Sigmoid colon (tissue), 6 donors: ENCODE measurements at regions not wholly inside any gene's neighbourhood (a gene's known extent, or its start where the extent isn't known, plus 50 kb on each side); places are given as distances from the start of the nearest gene placed in this dataset.
A peak's percentile ranks its signal among the peaks of the same experiment; 100 is the strongest.

ENCODE experiments used
- DNase-seq: peaks from one replicate; pipeline ENCODE4 v3.0.0-alpha.2; 2019
- H3K27ac ChIP-seq, 4 donors: fragments of 200-600 bp; sonication (generic); one replicate each; pipeline ENCODE4 v1.5.1; 2016 to 2019; ENCODE audit warnings: mild to moderate bottlenecking in 1 of 4
- H3K27me3 ChIP-seq, 3 donors: fragments of 200-600 bp; sonication (generic); one replicate each; pipeline ENCODE4 v1.5.1; 2019; ENCODE audit warnings: mild to moderate bottlenecking in 1 of 3
- H3K36me3 ChIP-seq, 4 donors: fragments of 200-600 bp; sonication (generic); one replicate each; pipeline ENCODE4 v1.5.1; 2016 to 2019
- H3K4me1 ChIP-seq, 4 donors: fragments of 200-600 bp; sonication (generic); one replicate each; pipeline ENCODE4 v1.5.1; 2017 to 2019
- H3K4me3 ChIP-seq, 4 donors: fragments of 200-600 bp; sonication (generic); one replicate each; pipeline ENCODE4 v1.5.1; 2017 to 2019; ENCODE audit warnings: mild to moderate bottlenecking in 2 of 4, moderate library complexity in 1 of 4
- H3K9me3 ChIP-seq, 4 donors: fragments of 200-600 bp in 3 of 4; sonication (generic) in 3 of 4; one replicate each; pipeline versions ENCODE4 v1.5.1 to v1.6.1; 2013 to 2019
- CTCF ChIP-seq, 4 experiments: fragments of 450-650 bp in 3 of 4; fragments of 200-600 bp in 1 of 4; IDR thresholded peaks; one replicate each; pipeline ENCODE4 v1.5.1; 2016 to 2019; ENCODE audit warnings: antibody characterized with exemption in 4 of 4, mild to moderate bottlenecking in 3 of 4, moderate library complexity in 2 of 4
- EP300 ChIP-seq, 4 donors: sonication (generic); formaldehyde crosslinking; IDR thresholded peaks; one replicate each; pipeline ENCODE4 v1.6.1; 2017; ENCODE audit warnings: antibody characterized with exemption in 4 of 4
- POLR2A ChIP-seq, 2 donors: fragments of 450-650 bp; IDR thresholded peaks; one replicate each; pipeline ENCODE4 v1.6.1; 2016; ENCODE audit warnings: antibody characterized with exemption in 2 of 2, mild to moderate bottlenecking in 2 of 2, moderate library complexity in 2 of 2
- POLR2AphosphoS5 ChIP-seq, 4 donors: sonication (generic); formaldehyde crosslinking; IDR thresholded peaks; one replicate each; pipeline ENCODE4 v1.6.1; 2017; ENCODE audit warnings: antibody characterized with exemption in 4 of 4
- WGBS, 2 donors: extraction: QIAGEN DNeasy Blood & Tissue Kit; methylation state at CpG; one replicate each; pipeline ENCODE4 v1.1.7; 2013; 5-methylcytosine and 5-hydroxymethylcytosine counted together
- intact Hi-C: fragments of 100-400 bp; cut with DNase I; formaldehyde crosslinking; loops from one replicate; pipeline ENCODE4 v1.15.1; 2023
- donor health status: healthy with polysubstance abuse.
- donor health status: healthy.

DNA sequence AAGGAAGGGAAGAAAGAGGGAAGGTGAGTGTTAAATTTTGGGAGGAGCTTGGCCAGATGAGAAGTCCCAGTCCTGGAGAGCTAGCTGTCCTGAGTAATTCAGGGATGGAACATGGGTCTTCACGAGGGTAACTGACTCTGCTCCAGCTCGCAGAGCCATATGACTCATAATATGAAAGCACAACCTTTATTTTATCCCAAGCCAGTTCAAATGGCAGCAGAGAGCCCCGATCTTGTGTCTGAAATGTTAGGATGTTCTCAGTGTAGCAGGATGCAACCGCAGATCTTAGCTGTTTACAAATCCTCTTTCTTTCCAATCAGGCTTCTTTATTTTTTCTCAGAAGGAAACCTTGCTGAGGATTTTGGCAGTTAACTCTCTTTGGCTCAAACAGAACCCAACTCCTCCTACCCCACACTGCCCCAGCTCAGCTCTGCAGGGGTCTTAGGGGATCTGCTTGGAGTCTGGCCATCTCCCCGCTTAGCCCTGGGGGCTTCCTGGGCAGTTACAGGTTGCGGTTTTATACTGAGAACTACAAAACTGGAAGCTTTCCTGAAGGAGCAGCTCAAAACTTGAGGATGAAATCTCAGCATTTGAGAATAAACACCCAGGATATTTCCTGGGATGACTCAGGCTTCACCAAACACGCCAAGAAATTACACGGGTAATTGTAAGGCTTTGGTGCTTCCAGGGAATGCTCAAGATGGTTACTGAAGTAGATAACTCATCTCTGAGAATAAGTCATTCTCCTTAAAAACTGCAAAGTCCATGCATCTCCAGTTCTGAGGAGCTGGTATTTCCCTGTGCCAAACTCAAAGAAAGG lies 92.5 kb downstream of the VCPKMT start:
- no peaks in the 10 kb centered on the region for H3K27me3 ChIP-seq
- H3K27ac ChIP-seq, result peak overlapping the region; percentile 70 to 81 (median 78)
- intact Hi-C loops, result loop anchor here (5.0 kb wide), 1 partner anchor 132 kb away; the partner anchor contains the start of gene ARF6
- H3K4me1 ChIP-seq, result peaks cover 0 to 33% (median 20%) of the 10 kb centered on the region in 4 donors
- no peaks in the 10 kb centered on the region for H3K36me3 ChIP-seq
- peak; percentile 82 for DNase-seq
- peaks cover 0 to 12% (median 5%) of the 10 kb centered on the region in 4 donors for H3K9me3 ChIP-seq
- H3K4me3 ChIP-seq, result peak overlapping the region in 1 of 4 donors; percentile 9
- TF ChIP-seq CTCF (IDR thresholded peaks at IDR 0.05), result no peak
- peak; percentile 10 to 73 (median 14) for TF ChIP-seq POLR2AphosphoS5 (IDR thresholded peaks at IDR 0.05)
- TF ChIP-seq EP300 (IDR thresholded peaks at IDR 0.05), result peak in 1 of 4 donors; percentile 52
- WGBS, 2 donors, result 72 to 73% methylated on average over 8 of the region's 8 CpGs

DNA sequence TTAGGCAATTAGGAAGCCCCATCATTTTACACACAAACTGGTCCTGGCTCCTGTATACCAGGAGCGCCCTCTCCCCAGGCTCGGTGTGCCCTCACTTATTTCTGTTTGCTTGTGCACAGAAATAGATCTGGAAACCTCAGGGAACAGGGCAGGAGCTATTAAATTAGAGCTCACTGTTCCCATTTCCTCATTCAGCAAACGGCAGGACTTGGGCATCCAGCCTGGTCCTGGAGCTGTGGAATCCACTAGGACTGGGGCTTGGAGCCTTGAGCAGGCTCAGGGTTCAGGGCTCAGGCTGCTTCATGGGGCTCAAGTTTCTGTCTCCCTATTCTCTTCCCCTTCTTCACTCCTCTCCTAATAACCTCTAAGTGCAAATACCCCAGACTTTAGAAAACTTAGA lies 91.3 kb downstream of the VCPKMT start:
- intact Hi-C loops, result no loop called here
- DNase-seq, result no peak
- WGBS, 2 donors, result 51 to 76% methylated on average over 3 of the region's 3 CpGs
- H3K36me3 ChIP-seq, result no peaks in the 10 kb centered on the region
- H3K27ac ChIP-seq, result peak overlapping the region in 3 of 4 donors; percentile 70 to 81 (median 75)
- H3K4me3 ChIP-seq, result no peak overlapping the region
- TF ChIP-seq POLR2A (IDR thresholded peaks at IDR 0.05) (no peak), POLR2AphosphoS5 (IDR thresholded peaks at IDR 0.05) (no peak), EP300 (IDR thresholded peaks at IDR 0.05) (no peak), CTCF (IDR thresholded peaks at IDR 0.05) (no peak)
- no peaks in the 10 kb centered on the region for H3K27me3 ChIP-seq
- peaks cover 0 to 28% (median 18%) of the 10 kb centered on the region in 4 donors for H3K4me1 ChIP-seq
- peaks cover 0 to 10% (median 5%) of the 10 kb centered on the region in 4 donors for H3K9me3 ChIP-seq

- no peak for DNase-seq
- no peak overlapping the region for H3K27ac ChIP-seq
- TF ChIP-seq EP300 (IDR thresholded peaks at IDR 0.05) (no peak), POLR2A (IDR thresholded peaks at IDR 0.05) (no peak), POLR2AphosphoS5 (IDR thresholded peaks at IDR 0.05) (no peak), CTCF (IDR thresholded peaks at IDR 0.05) (no peak)
- peaks cover 0 to 28% (median 18%) of the 10 kb centered on the region in 4 donors for H3K4me1 ChIP-seq
- intact Hi-C loops, result no loop called here
- H3K4me3 ChIP-seq, result no peak overlapping the region
- H3K27me3 ChIP-seq, result no peaks in the 10 kb centered on the region
- H3K36me3 ChIP-seq, result no peaks in the 10 kb centered on the region
- H3K9me3 ChIP-seq, result peaks cover 0 to 5% (median 1%) of the 10 kb centered on the region in 4 donors
- WGBS, 2 donors, result 89 to 99% methylated on average over 2 of the region's 2 CpGs
Observed at GRCh38 chr14:50025776-50026175, 90.6 kb downstream of the VCPKMT start.

- intact Hi-C loops, result no loop called here
Observed at GRCh38 chr14:50026396-50026795, 90.0 kb downstream of the VCPKMT start.

More at GRCh38 chr14:50026396-50026795, 90.0 kb downstream of the VCPKMT start:
- Histone ChIP-seq H3K4me1 (peaks cover 0 to 28% (median 16%) of the 10 kb centered on the region in 4 donors), H3K36me3 (no peaks in the 10 kb centered on the region), H3K9me3 (peaks cover 0 to 5% (median 1%) of the 10 kb centered on the region in 4 donors), H3K27ac (no peak overlapping the region), H3K4me3 (no peak overlapping the region), H3K27me3 (no peaks in the 10 kb centered on the region)
- TF ChIP-seq EP300 (IDR thresholded peaks at IDR 0.05), result no peak
- TF ChIP-seq POLR2A (IDR thresholded peaks at IDR 0.05), result no peak
- no peak for TF ChIP-seq POLR2AphosphoS5 (IDR thresholded peaks at IDR 0.05)
- TF ChIP-seq CTCF (IDR thresholded peaks at IDR 0.05), result no peak
- no peak for DNase-seq
- 93 to 94% methylated on average over 3 of the region's 3 CpGs for WGBS, 2 donors
